AG04450 (cell line): ENCODE measurements at regions not wholly inside any gene's neighbourhood (a gene's known extent, or its start where the extent isn't known, plus 50 kb on each side); places are given as distances from the start of the nearest gene placed in this dataset.
A peak's percentile ranks its signal among the peaks of the same experiment; 100 is the strongest.
"Not testable (repeated sequence)": the region's sequence is repeated elsewhere in the genome, so short reads cannot be mapped to it uniquely, and the experiment has no call there.

ENCODE experiments used
- CTCF ChIA-PET: fragments of 300-600, 350-600 bp; formaldehyde crosslinking; extraction: SDS; loops from one replicate; lab custom pipeline; 2022; ENCODE audit warnings: antibody characterized with exemption, inconsistent platforms; lab: Charles Lee
- POLR2A ChIA-PET: fragments of 350-600 bp; formaldehyde crosslinking; extraction: SDS; loops from one replicate; lab custom pipeline; 2021; ENCODE audit warnings: antibody characterized with exemption, inconsistent platforms; lab: Yijun Ruan, JAX
- DNase-seq: peaks from one replicate; pipeline ENCODE4 v3.0.0-alpha.2; 2011; ENCODE audit warnings: low read depth, low spot score
- H3K27ac ChIP-seq: one replicate; pipeline ENCODE4 v1.5.1; 2012; ENCODE audit warnings: low read depth, low read length, control low read depth
- H3K27me3 ChIP-seq: one replicate; pipeline ENCODE4 v1.6.0; 2012; ENCODE audit warnings: low read length; ENCODE audit not compliant: control insufficient read depth, insufficient read depth
- H3K4me3 ChIP-seq: 2 replicates; pipeline ENCODE4 v1.5.1; 2011; ENCODE audit warnings: mild to moderate bottlenecking, low read depth, low read length, control low read depth
- H3K9me3 ChIP-seq: 2 replicates; pipeline ENCODE4 v1.5.1; 2012; ENCODE audit warnings: low read length; ENCODE audit not compliant: control insufficient read depth, insufficient read depth
- CTCF ChIP-seq: IDR thresholded peaks from 2 replicates; pipeline ENCODE4 v1.5.1; 2011; ENCODE audit warnings: low read depth, low read length, control low read depth, inconsistent platforms

GRCh38 chr12:114812858-114813761 is 129.1 kb upstream of the TBX3 start:
- CTCF ChIA-PET, result interaction anchor here (0.6 to 1.2 kb wide), 2 partner anchors 188 to 1492 kb away, joined by 4 read pairs; no protein-coding TSS in a partner anchor
- peaks cover 4% of the 10 kb centered on the region; the same call in 1 of the 2 replicates for H3K9me3 ChIP-seq
- peak; percentile 56 for DNase-seq
- H3K27me3 ChIP-seq, result no peaks in the 10 kb centered on the region
- POLR2A ChIA-PET, result interaction anchor here (0.5 to 1.6 kb wide), 9 partner anchors 21 to 1333 kb away, joined by 3 to 23 read pairs (median 4); partner anchors contain the start of gene TBX3
- TF ChIP-seq CTCF, result no peak
- peak overlapping the region; percentile 83 for H3K27ac ChIP-seq
- peak overlapping the region; percentile 31 for H3K4me3 ChIP-seq

GRCh38 chr12:114812384-114812783 is 128.4 kb upstream of the TBX3 start:
- no peak for DNase-seq
- H3K27ac ChIP-seq, result peak overlapping the region; percentile 83
- H3K4me3 ChIP-seq, result no peak overlapping the region
- H3K9me3 ChIP-seq, result no peaks in the 10 kb centered on the region
- no peak for TF ChIP-seq CTCF
- no peaks in the 10 kb centered on the region for H3K27me3 ChIP-seq
- CTCF ChIA-PET, result interaction anchor here (0.6 to 1.2 kb wide), 2 partner anchors 187 to 1493 kb away, joined by 4 read pairs; no protein-coding TSS in a partner anchor
- POLR2A ChIA-PET, result interaction anchor here (0.7 to 1.6 kb wide), 7 partner anchors 22 to 1333 kb away, joined by 3 to 23 read pairs (median 4); partner anchors contain the start of gene TBX3

GRCh38 chr12:114809097-114809496 is 125.1 kb upstream of the TBX3 start:
- no peak for TF ChIP-seq CTCF
- no peaks in the 10 kb centered on the region for H3K27me3 ChIP-seq
- ChIA-PET POLR2A (interaction anchor here (0.5 kb wide), 2 partner anchors 10 to 1159 kb away, joined by 4 to 5 read pairs; no protein-coding TSS in a partner anchor), CTCF (no interaction called here)
- H3K9me3 ChIP-seq, result no peaks in the 10 kb centered on the region
- no peak for DNase-seq
- no peak overlapping the region for H3K4me3 ChIP-seq
- no peak overlapping the region for H3K27ac ChIP-seq

- DNase-seq, POLR2A ChIA-PET, H3K9me3 ChIP-seq, H3K4me3 ChIP-seq, H3K27me3 ChIP-seq, CTCF ChIA-PET, H3K27ac ChIP-seq: not testable (repeated sequence)
These were observed 117.4 kb upstream of the TBX3 start for GRCh38 chr12:114801381-114801780.

- CTCF ChIA-PET, POLR2A ChIA-PET, H3K9me3 ChIP-seq, DNase-seq, H3K27me3 ChIP-seq, H3K4me3 ChIP-seq, H3K27ac ChIP-seq: not testable (repeated sequence)
These were observed 116.6 kb upstream of the TBX3 start for GRCh38 chr12:114800566-114800965.
